ENCODE measurements at regions not wholly inside any gene's neighbourhood (a gene's known extent, or its start where the extent isn't known, plus 50 kb on each side); places are given as distances from the start of the nearest gene placed in this dataset.

GRCh38 chr10:84693006-84693405, 364.6 kb downstream of the CCSER2 start:
- TF ChIP-seq ELF4 (IDR thresholded peaks at IDR 0.05) (no peak), PKNOX1 (IDR thresholded peaks at IDR 0.05) (no peak), FOXK2 (IDR thresholded peaks at IDR 0.05) (no peak), HDGF (IDR thresholded peaks at IDR 0.05; ENCODE audit: borderline replicate concordance) (no peak), L3MBTL2 (conservative IDR thresholded peaks at IDR 0.05) (no peak), SP1 (IDR thresholded peaks at IDR 0.05) (no peak), NFRKB (IDR thresholded peaks at IDR 0.05) (no peak), SUZ12 (IDR thresholded peaks at IDR 0.05) (no peak), FOXA1 (IDR thresholded peaks at IDR 0.05) (no peak), BHLHE40 (IDR thresholded peaks at IDR 0.05; ENCODE audit: borderline replicate concordance) (no peak), FOXM1 (IDR thresholded peaks at IDR 0.05; ENCODE audit: borderline replicate concordance) (no peak), ZNF384 (IDR thresholded peaks at IDR 0.05) (no peak), ARNT (IDR thresholded peaks at IDR 0.05) (no peak)

Data from HEK293T (cell line).